T-cell (primary cell): ENCODE measurements at regions not wholly inside any gene's neighbourhood (a gene's known extent, or its start where the extent isn't known, plus 50 kb on each side); places are given as distances from the start of the nearest gene placed in this dataset.

Experiments used
- ATAC-seq, 4 experiments: fragments of 200-7000 bp in 3 of 4; fragments of 150-1000 bp in 1 of 4; cut with Tn5 transposase; replicated peaks in 1 of 4; 1 replicate in 3 of 4; 2 replicates in 1 of 4; pipeline ENCODE4 v1.10.0; 2021; ENCODE audit warnings: moderate library complexity in 3 of 4, mild to moderate bottlenecking in 2 of 4, moderate number of reproducible peaks in 1 of 4
- CTCF ChIA-PET, 2 donors: fragments of 300-600 bp; sonication (Branson Sonifier 250); formaldehyde crosslinking; loops; one replicate each; lab custom pipeline; 2022; ENCODE audit warnings: antibody characterized with exemption in 2 of 2; lab: Charles Lee
- POLR2A ChIA-PET, 2 donors: fragments of 300-600 bp; sonication (Branson Sonifier 250); formaldehyde crosslinking; loops; one replicate each; lab custom pipeline; 2022; ENCODE audit warnings: antibody characterized with exemption in 2 of 2; lab: Charles Lee
- DNase-seq, 35 experiments: peaks; one replicate each; pipeline versions ENCODE4 v3.0.0 to v3.0.0-alpha.2; 2013 to 2023
- H3K27ac ChIP-seq: one replicate; pipeline ENCODE4 v1.5.1; 2013; ENCODE audit warnings: low read length
- H3K27me3 ChIP-seq, 2 experiments: replicated peaks in 1 of 2; 1 replicate in 1 of 2; 2 replicates in 1 of 2; pipeline versions ENCODE4 v1.6.1 to v1.7.0; 2013; ENCODE audit warnings: low read length in 1 of 2, mixed read lengths in 1 of 2; ENCODE audit not compliant: control insufficient read depth in 2 of 2, insufficient read depth in 2 of 2; ENCODE audit errors: extremely low read depth in 1 of 2
- H3K36me3 ChIP-seq, 2 donors: 1 replicate in 1 of 2; 2 replicates in 1 of 2; pipeline versions ENCODE4 v1.6.1 to v1.7.0; 2013; ENCODE audit warnings: low read length in 1 of 2; ENCODE audit not compliant: control insufficient read depth in 2 of 2, insufficient read depth in 1 of 2; ENCODE audit errors: extremely low read depth in 1 of 2
- H3K4me1 ChIP-seq, 2 experiments: 1 replicate in 1 of 2; 2 replicates in 1 of 2; pipeline versions ENCODE4 v1.6.1 to v1.7.0; 2013; ENCODE audit warnings: low read length in 2 of 2, mixed read lengths in 1 of 2; ENCODE audit not compliant: insufficient read depth in 2 of 2, control insufficient read depth in 1 of 2; ENCODE audit errors: extremely low read depth in 1 of 2
- H3K4me3 ChIP-seq, 2 donors: 1 replicate in 1 of 2; 2 replicates in 1 of 2; pipeline versions ENCODE4 v1.5.1 to v1.7.0; 2013; ENCODE audit warnings: mild to moderate bottlenecking in 2 of 2, low read length in 1 of 2, moderate library complexity in 1 of 2; ENCODE audit not compliant: control insufficient read depth in 1 of 2; ENCODE audit errors: extremely low read depth in 1 of 2
- H3K9me3 ChIP-seq: 2 replicates; pipeline ENCODE4 v1.7.0; 2013
- H3K27ac Mint-ChIP-seq, 2 donors: one replicate each; pipeline ENCODE4 v1.8.0; 2020 to 2021; ENCODE audit warnings: mild to moderate bottlenecking in 2 of 2, mixed read lengths in 2 of 2
- H3K27me3 Mint-ChIP-seq, 2 donors: one replicate each; pipeline ENCODE4 v1.8.0; 2021 to 2022; ENCODE audit warnings: mixed read lengths in 2 of 2
- H3K36me3 Mint-ChIP-seq: one replicate; pipeline ENCODE4 v1.8.0; 2021; ENCODE audit warnings: mixed read lengths
- H3K4me1 Mint-ChIP-seq, 3 donors: one replicate each; pipeline ENCODE4 v1.8.0; 2020 to 2022; ENCODE audit warnings: mixed read lengths in 3 of 3, mild to moderate bottlenecking in 1 of 3
- H3K4me3 Mint-ChIP-seq, 3 donors: one replicate each; pipeline ENCODE4 v1.8.0; 2020 to 2022; ENCODE audit warnings: mild to moderate bottlenecking in 3 of 3, mixed read lengths in 3 of 3, moderate library complexity in 3 of 3
- H3K9me3 Mint-ChIP-seq, 3 donors: one replicate each; pipeline ENCODE4 v1.8.0; 2020 to 2022; ENCODE audit warnings: mixed read lengths in 3 of 3
- WGBS: methylation state at CpG from one replicate; pipeline ENCODE4 v1.1.5; 2013; ENCODE audit warnings: missing lambda C conversion rate; ENCODE audit not compliant: insufficient coverage; 5-methylcytosine and 5-hydroxymethylcytosine counted together

GRCh38 chr10:131722121-131722520 lies 178.7 kb upstream of the PPP2R2D start:
- WGBS, result 86% methylated on average over 2 of the region's 5 CpGs
- ChIA-PET CTCF (no interaction called here), POLR2A (no interaction called here)
- no peak overlapping the region for H3K4me3 Mint-ChIP-seq
- no peak overlapping the region for H3K27ac Mint-ChIP-seq
- H3K36me3 Mint-ChIP-seq, result no peaks in the 10 kb centered on the region
- no peaks in the 10 kb centered on the region for H3K9me3 ChIP-seq
- no peak for DNase-seq
- no peaks in the 10 kb centered on the region for H3K4me1 ChIP-seq
- H3K4me1 Mint-ChIP-seq, result no peaks in the 10 kb centered on the region
- peaks cover 0 to 3% (median 0%) of the 10 kb centered on the region in 3 donors for H3K9me3 Mint-ChIP-seq
- H3K27me3 ChIP-seq, result peaks cover 0 to 27% of the 10 kb centered on the region in 2 experiments
- H3K4me3 ChIP-seq, result no peak overlapping the region
- peaks cover 8 to 16% of the 10 kb centered on the region in 2 donors for H3K27me3 Mint-ChIP-seq
- no peak overlapping the region for H3K27ac ChIP-seq
- H3K36me3 ChIP-seq, result no peaks in the 10 kb centered on the region
- no peak for ATAC-seq

- Histone ChIP-seq H3K27me3 (peaks cover 0 to 30% of the 10 kb centered on the region in 2 experiments), H3K9me3 (no peaks in the 10 kb centered on the region), H3K4me1 (no peaks in the 10 kb centered on the region), H3K36me3 (no peaks in the 10 kb centered on the region), H3K27ac (no peak overlapping the region), H3K4me3 (no peak overlapping the region)
- no peak for ATAC-seq
- no peak overlapping the region for H3K4me3 Mint-ChIP-seq
- H3K4me1 Mint-ChIP-seq, result no peaks in the 10 kb centered on the region
- peaks cover 12 to 16% of the 10 kb centered on the region in 2 donors for H3K27me3 Mint-ChIP-seq
- POLR2A ChIA-PET, result no interaction called here
- 80% methylated on average over 17 of the region's 22 CpGs for WGBS
- H3K9me3 Mint-ChIP-seq, result peaks cover 0 to 3% (median 0%) of the 10 kb centered on the region in 3 donors
- peak in 1 of 35 experiments; percentile 7 for DNase-seq
- no peak overlapping the region for H3K27ac Mint-ChIP-seq
- no peaks in the 10 kb centered on the region for H3K36me3 Mint-ChIP-seq
- CTCF ChIA-PET, result no interaction called here
These were observed 178.1 kb upstream of the PPP2R2D start for GRCh38 chr10:131722525-131723264.

GRCh38 chr10:131723297-131724168 lies 177.3 kb upstream of the PPP2R2D start:
- WGBS, result 81% methylated on average over 17 of the region's 20 CpGs
- Histone ChIP-seq H3K4me3 (no peak overlapping the region), H3K27me3 (peaks cover 0 to 31% of the 10 kb centered on the region in 2 experiments), H3K4me1 (no peaks in the 10 kb centered on the region), H3K36me3 (no peaks in the 10 kb centered on the region), H3K27ac (no peak overlapping the region), H3K9me3 (no peaks in the 10 kb centered on the region)
- H3K36me3 Mint-ChIP-seq, result no peaks in the 10 kb centered on the region
- ATAC-seq (no peak), DNase-seq (peak in 1 of 35 experiments; percentile 16)
- H3K27ac Mint-ChIP-seq, result no peak overlapping the region
- POLR2A ChIA-PET, result no interaction called here
- no peaks in the 10 kb centered on the region for H3K4me1 Mint-ChIP-seq
- peaks cover 0 to 3% (median 0%) of the 10 kb centered on the region in 3 donors for H3K9me3 Mint-ChIP-seq
- CTCF ChIA-PET, result no interaction called here
- H3K4me3 Mint-ChIP-seq, result no peak overlapping the region
- H3K27me3 Mint-ChIP-seq, result peaks cover 12 to 16% of the 10 kb centered on the region in 2 donors

- H3K4me3 Mint-ChIP-seq, result no peak overlapping the region
- no peaks in the 10 kb centered on the region for H3K4me1 ChIP-seq
- 76% methylated on average over 7 of the region's 10 CpGs for WGBS
- no peak overlapping the region for H3K4me3 ChIP-seq
- peaks cover 12 to 16% of the 10 kb centered on the region in 2 donors for H3K27me3 Mint-ChIP-seq
- no peak overlapping the region for H3K27ac Mint-ChIP-seq
- no peaks in the 10 kb centered on the region for H3K36me3 ChIP-seq
- no peaks in the 10 kb centered on the region for H3K36me3 Mint-ChIP-seq
- peaks cover 0 to 31% of the 10 kb centered on the region in 2 experiments for H3K27me3 ChIP-seq
- ChIA-PET POLR2A (no interaction called here), CTCF (no interaction called here)
- H3K27ac ChIP-seq, result no peak overlapping the region
- H3K9me3 Mint-ChIP-seq, result no peaks in the 10 kb centered on the region
- H3K4me1 Mint-ChIP-seq, result no peaks in the 10 kb centered on the region
- no peaks in the 10 kb centered on the region for H3K9me3 ChIP-seq
- DNase-seq, result no peak
- ATAC-seq, result peak in 1 of 4 experiments; percentile 5
These were observed 176.7 kb upstream of the PPP2R2D start for GRCh38 chr10:131724169-131724545.

- Histone ChIP-seq H3K9me3 (no peaks in the 10 kb centered on the region), H3K27ac (no peak overlapping the region), H3K27me3 (peaks cover 0 to 31% of the 10 kb centered on the region in 2 experiments), H3K4me3 (no peak overlapping the region), H3K36me3 (no peaks in the 10 kb centered on the region), H3K4me1 (no peaks in the 10 kb centered on the region)
- ChIA-PET POLR2A (interaction anchor here in 1 of 2 donors (0.6 kb wide), 1 partner anchor 1450 kb away, joined by 6 read pairs; no protein-coding TSS in a partner anchor), CTCF (no interaction called here)
- Mint-ChIP-seq H3K4me3 (no peak overlapping the region), H3K27me3 (peaks cover 12 to 15% of the 10 kb centered on the region in 2 donors), H3K4me1 (no peaks in the 10 kb centered on the region), H3K36me3 (no peaks in the 10 kb centered on the region), H3K27ac (no peak overlapping the region), H3K9me3 (no peaks in the 10 kb centered on the region)
- 86% methylated on average over 15 of the region's 17 CpGs for WGBS
- no peak for ATAC-seq
- DNase-seq, result peak in 1 of 35 experiments; percentile 11
These were observed 175.8 kb upstream of the PPP2R2D start for GRCh38 chr10:131724891-131725580.

GRCh38 chr10:131725581-131726069 lies 175.2 kb upstream of the PPP2R2D start:
- H3K4me1 ChIP-seq, result no peaks in the 10 kb centered on the region
- H3K9me3 ChIP-seq, result no peaks in the 10 kb centered on the region
- H3K27me3 ChIP-seq, result peaks cover 0 to 31% of the 10 kb centered on the region in 2 experiments
- WGBS, result 91% methylated on average over 13 of the region's 17 CpGs
- no peaks in the 10 kb centered on the region for H3K36me3 Mint-ChIP-seq
- H3K4me1 Mint-ChIP-seq, result no peaks in the 10 kb centered on the region
- H3K4me3 ChIP-seq, result no peak overlapping the region
- H3K9me3 Mint-ChIP-seq, result no peaks in the 10 kb centered on the region
- CTCF ChIA-PET, result interaction anchor here in 1 of 2 donors (0.6 kb wide), 1 partner anchor 742 kb away, joined by 4 read pairs; no protein-coding TSS in a partner anchor
- H3K27ac Mint-ChIP-seq, result no peak overlapping the region
- POLR2A ChIA-PET, result no interaction called here
- ATAC-seq (no peak), DNase-seq (peak in 1 of 35 experiments; percentile 19)
- H3K27me3 Mint-ChIP-seq, result peaks cover 12 to 14% of the 10 kb centered on the region in 2 donors
- H3K27ac ChIP-seq, result no peak overlapping the region
- H3K4me3 Mint-ChIP-seq, result no peak overlapping the region
- H3K36me3 ChIP-seq, result no peaks in the 10 kb centered on the region
